ENCODE measurements at regions not wholly inside any gene's neighbourhood (a gene's known extent, or its start where the extent isn't known, plus 50 kb on each side); places are given as distances from the start of the nearest gene placed in this dataset.

DNA sequence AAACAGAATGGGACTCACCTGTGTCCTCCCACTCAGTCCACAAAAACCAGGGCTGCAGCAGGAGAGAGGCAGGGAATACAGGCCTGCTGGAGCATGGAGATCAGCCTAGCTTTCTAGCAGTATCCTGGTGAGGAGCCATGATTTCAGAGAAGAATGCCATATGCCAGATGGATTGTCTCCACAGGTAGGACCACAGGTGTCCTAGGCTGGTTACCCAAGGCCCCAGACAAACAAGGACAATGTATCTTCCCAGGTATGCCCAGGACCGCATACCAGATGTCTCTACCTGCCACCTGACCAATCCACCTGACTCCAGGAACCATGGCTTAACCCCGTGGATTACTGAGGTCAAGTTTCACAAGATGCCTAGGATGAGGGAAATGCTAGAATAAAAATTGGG lies 295.4 kb upstream of the NPSR1 start:
- TF ChIP-seq, protein P1, sequence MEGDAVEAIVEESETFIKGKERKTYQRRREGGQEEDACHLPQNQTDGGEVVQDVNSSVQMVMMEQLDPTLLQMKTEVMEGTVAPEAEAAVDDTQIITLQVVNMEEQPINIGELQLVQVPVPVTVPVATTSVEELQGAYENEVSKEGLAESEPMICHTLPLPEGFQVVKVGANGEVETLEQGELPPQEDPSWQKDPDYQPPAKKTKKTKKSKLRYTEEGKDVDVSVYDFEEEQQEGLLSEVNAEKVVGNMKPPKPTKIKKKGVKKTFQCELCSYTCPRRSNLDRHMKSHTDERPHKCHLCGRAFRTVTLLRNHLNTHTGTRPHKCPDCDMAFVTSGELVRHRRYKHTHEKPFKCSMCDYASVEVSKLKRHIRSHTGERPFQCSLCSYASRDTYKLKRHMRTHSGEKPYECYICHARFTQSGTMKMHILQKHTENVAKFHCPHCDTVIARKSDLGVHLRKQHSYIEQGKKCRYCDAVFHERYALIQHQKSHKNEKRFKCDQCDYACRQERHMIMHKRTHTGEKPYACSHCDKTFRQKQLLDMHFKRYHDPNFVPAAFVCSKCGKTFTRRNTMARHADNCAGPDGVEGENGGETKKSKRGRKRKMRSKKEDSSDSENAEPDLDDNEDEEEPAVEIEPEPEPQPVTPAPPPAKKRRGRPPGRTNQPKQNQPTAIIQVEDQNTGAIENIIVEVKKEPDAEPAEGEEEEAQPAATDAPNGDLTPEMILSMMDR (IDR thresholded peaks at IDR 0.05; ENCODE audit: low read depth, low read length), result no peak
- no peak for TF ChIP-seq EZH2phosphoT487 (IDR thresholded peaks at IDR 0.05; ENCODE audit: low read depth)
